ENCODE measurements at regions not wholly inside any gene's neighbourhood (a gene's known extent, or its start where the extent isn't known, plus 50 kb on each side); places are given as distances from the start of the nearest gene placed in this dataset.

DNA sequence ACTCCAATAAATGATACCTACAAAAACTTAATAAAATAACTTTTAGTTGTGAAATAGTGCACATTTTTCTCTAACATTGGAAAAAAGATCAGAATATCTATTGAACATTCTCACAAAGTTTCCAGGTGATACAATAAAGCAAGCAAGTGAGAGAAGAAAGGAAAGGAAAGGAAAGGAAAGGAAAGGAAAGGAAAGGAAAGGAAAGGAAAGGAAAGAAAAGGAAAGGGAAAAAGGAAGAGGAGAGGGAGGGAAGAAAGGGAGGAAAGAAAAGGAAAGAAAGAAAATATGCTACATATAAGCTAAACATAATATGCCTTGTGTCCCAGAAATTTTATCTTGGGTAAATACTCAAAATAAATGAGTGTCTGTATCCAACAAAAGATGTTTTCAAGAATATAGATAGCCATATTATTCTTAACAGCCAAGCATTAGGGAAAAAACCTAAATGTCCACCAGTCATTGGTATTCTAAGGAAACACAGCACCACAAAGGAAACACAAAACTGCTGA is 510.2 kb upstream of the ZWINT start:
- Histone ChIP-seq H3K27me3 (ENCODE audit: control insufficient read depth, insufficient read depth, low read length) (no peaks in the 10 kb centered on the region), H3K4me1 (ENCODE audit: control insufficient read depth, insufficient read depth, low read length) (no peaks in the 10 kb centered on the region), H3K4me3 (ENCODE audit: low read depth in 2 of 2, low read length in 2 of 2) (no peak overlapping the region), H3K27ac (ENCODE audit: low read length) (no peak overlapping the region), H3K36me3 (ENCODE audit: control insufficient read depth, insufficient read depth, low read length) (no peaks in the 10 kb centered on the region), H3K9me3 (ENCODE audit: control insufficient read depth, insufficient read depth, low read depth, low read length) (no peaks in the 10 kb centered on the region)
- BruUV-seq (replicated peaks) = no TSS peak
- TF ChIP-seq, protein P1, sequence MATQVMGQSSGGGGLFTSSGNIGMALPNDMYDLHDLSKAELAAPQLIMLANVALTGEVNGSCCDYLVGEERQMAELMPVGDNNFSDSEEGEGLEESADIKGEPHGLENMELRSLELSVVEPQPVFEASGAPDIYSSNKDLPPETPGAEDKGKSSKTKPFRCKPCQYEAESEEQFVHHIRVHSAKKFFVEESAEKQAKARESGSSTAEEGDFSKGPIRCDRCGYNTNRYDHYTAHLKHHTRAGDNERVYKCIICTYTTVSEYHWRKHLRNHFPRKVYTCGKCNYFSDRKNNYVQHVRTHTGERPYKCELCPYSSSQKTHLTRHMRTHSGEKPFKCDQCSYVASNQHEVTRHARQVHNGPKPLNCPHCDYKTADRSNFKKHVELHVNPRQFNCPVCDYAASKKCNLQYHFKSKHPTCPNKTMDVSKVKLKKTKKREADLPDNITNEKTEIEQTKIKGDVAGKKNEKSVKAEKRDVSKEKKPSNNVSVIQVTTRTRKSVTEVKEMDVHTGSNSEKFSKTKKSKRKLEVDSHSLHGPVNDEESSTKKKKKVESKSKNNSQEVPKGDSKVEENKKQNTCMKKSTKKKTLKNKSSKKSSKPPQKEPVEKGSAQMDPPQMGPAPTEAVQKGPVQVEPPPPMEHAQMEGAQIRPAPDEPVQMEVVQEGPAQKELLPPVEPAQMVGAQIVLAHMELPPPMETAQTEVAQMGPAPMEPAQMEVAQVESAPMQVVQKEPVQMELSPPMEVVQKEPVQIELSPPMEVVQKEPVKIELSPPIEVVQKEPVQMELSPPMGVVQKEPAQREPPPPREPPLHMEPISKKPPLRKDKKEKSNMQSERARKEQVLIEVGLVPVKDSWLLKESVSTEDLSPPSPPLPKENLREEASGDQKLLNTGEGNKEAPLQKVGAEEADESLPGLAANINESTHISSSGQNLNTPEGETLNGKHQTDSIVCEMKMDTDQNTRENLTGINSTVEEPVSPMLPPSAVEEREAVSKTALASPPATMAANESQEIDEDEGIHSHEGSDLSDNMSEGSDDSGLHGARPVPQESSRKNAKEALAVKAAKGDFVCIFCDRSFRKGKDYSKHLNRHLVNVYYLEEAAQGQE (IDR thresholded peaks at IDR 0.05; ENCODE audit: insufficient read depth in 1 of 2, low read depth in 2 of 2, low read length in 1 of 2) = no peak
- no peak for TF ChIP-seq POLR2AphosphoS5 (IDR thresholded peaks at IDR 0.05; ENCODE audit: low read depth, low read length)
- TF ChIP-seq CTCF (IDR thresholded peaks at IDR 0.05) = no peak
- TF ChIP-seq TCF7L2 (IDR thresholded peaks at IDR 0.05; ENCODE audit: low read depth, low read length) = no peak
- no peak for TF ChIP-seq SIN3A (IDR thresholded peaks at IDR 0.05; ENCODE audit: borderline replicate concordance, insufficient read depth, low read depth, low read length)
- ChIA-PET CTCF (no interaction called here), POLR2A (no interaction called here)
- in situ Hi-C loops (cut with HindIII; ENCODE audit: low pct_unique_long_range_greater_than_20kb, low sequenced_read_pairs) (no loop called here), intact Hi-C loops (cut with micrococcal nuclease; ENCODE audit: unreplicated experiment) (no loop called here)
- ATAC-seq = no peak
- no peak for DNase-seq (ENCODE audit: low read depth, low spot score)

DNA sequence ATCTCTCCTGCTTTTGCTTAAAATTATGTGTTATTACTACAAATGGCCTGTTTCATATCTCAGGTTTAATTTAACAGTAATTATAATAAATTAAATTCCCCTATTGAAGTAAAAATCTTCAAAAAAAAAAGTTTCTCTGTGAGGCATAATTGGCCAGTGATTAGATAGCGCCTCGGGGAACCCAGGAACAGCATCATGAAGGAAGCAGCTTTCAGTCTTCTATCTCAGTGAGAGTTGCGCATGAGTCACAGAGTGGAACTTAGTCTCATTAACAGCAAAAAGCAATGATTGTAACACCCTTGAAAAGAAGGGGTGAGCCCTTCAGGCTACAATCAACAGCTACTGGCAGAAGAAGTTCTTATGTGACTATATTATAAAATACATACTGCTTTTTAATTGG is 506.2 kb upstream of the ZWINT start:
- DNase-seq (ENCODE audit: low read depth, low spot score) (no peak), ATAC-seq (no peak)
- Histone ChIP-seq H3K9me3 (ENCODE audit: control insufficient read depth, insufficient read depth, low read depth, low read length) (no peaks in the 10 kb centered on the region), H3K4me3 (ENCODE audit: low read depth in 2 of 2, low read length in 2 of 2) (no peak overlapping the region), H3K27ac (ENCODE audit: low read length) (no peak overlapping the region), H3K27me3 (ENCODE audit: control insufficient read depth, insufficient read depth, low read length) (no peaks in the 10 kb centered on the region), H3K36me3 (ENCODE audit: control insufficient read depth, insufficient read depth, low read length) (no peaks in the 10 kb centered on the region), H3K4me1 (ENCODE audit: control insufficient read depth, insufficient read depth, low read length) (no peaks in the 10 kb centered on the region)
- no peak for TF ChIP-seq SIN3A (IDR thresholded peaks at IDR 0.05; ENCODE audit: borderline replicate concordance, insufficient read depth, low read depth, low read length)
- no peak for TF ChIP-seq CTCF (IDR thresholded peaks at IDR 0.05)
- no peak for TF ChIP-seq POLR2AphosphoS5 (IDR thresholded peaks at IDR 0.05; ENCODE audit: low read depth, low read length)
- TF ChIP-seq, protein P1 (IDR thresholded peaks at IDR 0.05; ENCODE audit: insufficient read depth in 1 of 2, low read depth in 2 of 2, low read length in 1 of 2) = no peak
- TF ChIP-seq TCF7L2 (IDR thresholded peaks at IDR 0.05; ENCODE audit: low read depth, low read length) = no peak
- POLR2A ChIA-PET = no interaction called here
- CTCF ChIA-PET = no interaction called here
- intact Hi-C loops (cut with micrococcal nuclease; ENCODE audit: unreplicated experiment) = no loop called here
- in situ Hi-C loops (cut with HindIII; ENCODE audit: low pct_unique_long_range_greater_than_20kb, low sequenced_read_pairs) = no loop called here
- no TSS peak for BruUV-seq (replicated peaks)

Measured in Panc1 (cell line).